Transverse colon (tissue), 4 donors: ENCODE measurements at regions not wholly inside any gene's neighbourhood (a gene's known extent, or its start where the extent isn't known, plus 50 kb on each side); places are given as distances from the start of the nearest gene placed in this dataset.

ENCODE experiments used
- POLR2A ChIP-seq: fragments of 450-650 bp; IDR thresholded peaks from one replicate; pipeline ENCODE4 v1.6.1; 2016; ENCODE audit warnings: antibody characterized with exemption, mild to moderate bottlenecking, moderate library complexity
- POLR2AphosphoS5 ChIP-seq, 3 donors: sonication (generic); formaldehyde crosslinking; IDR thresholded peaks; one replicate each; pipeline ENCODE4 v1.6.1; 2016; ENCODE audit warnings: antibody characterized with exemption in 3 of 3
- TF ChIP-seq, protein P1 (sequence below), 5 experiments: fragments of 200-600 bp in 3 of 5; fragments of 450-650 bp in 2 of 5; sonication (generic) in 3 of 5; IDR thresholded peaks; 1 replicate in 2 of 5; 2 replicates in 3 of 5; pipeline ENCODE4 v1.5.1; 2016 to 2017; ENCODE audit warnings: antibody characterized with exemption in 5 of 5, inconsistent platforms in 3 of 5, mild to moderate bottlenecking in 2 of 5, moderate library complexity in 1 of 5

DNA sequence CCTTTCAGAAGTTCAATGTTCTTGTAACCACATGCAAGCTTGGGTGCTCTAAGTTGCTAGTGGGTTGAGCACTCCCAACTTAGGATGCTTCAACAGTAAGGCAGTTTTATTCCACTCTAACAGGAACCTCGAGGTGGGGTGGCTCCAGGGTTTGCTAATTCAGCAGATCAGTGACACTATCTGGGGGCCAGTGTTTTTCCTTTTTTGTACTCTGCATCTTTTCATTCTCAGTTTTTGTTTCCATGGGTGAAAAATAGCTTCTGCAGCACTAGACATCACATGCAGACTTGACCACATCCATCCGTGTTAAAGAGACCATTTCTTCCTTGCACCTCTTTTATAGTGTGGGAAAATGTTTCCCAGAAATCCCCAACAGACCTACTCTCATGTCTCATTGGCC, 497.6 kb downstream of the STIM2 start:
- TF ChIP-seq POLR2A, result no peak
- TF ChIP-seq, protein P1, sequence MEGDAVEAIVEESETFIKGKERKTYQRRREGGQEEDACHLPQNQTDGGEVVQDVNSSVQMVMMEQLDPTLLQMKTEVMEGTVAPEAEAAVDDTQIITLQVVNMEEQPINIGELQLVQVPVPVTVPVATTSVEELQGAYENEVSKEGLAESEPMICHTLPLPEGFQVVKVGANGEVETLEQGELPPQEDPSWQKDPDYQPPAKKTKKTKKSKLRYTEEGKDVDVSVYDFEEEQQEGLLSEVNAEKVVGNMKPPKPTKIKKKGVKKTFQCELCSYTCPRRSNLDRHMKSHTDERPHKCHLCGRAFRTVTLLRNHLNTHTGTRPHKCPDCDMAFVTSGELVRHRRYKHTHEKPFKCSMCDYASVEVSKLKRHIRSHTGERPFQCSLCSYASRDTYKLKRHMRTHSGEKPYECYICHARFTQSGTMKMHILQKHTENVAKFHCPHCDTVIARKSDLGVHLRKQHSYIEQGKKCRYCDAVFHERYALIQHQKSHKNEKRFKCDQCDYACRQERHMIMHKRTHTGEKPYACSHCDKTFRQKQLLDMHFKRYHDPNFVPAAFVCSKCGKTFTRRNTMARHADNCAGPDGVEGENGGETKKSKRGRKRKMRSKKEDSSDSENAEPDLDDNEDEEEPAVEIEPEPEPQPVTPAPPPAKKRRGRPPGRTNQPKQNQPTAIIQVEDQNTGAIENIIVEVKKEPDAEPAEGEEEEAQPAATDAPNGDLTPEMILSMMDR (IDR thresholded peaks at IDR 0.05), result no peak
- no peak for TF ChIP-seq POLR2AphosphoS5 (IDR thresholded peaks at IDR 0.05)
